ENCODE measurements at regions not wholly inside any gene's neighbourhood (a gene's known extent, or its start where the extent isn't known, plus 50 kb on each side); places are given as distances from the start of the nearest gene placed in this dataset.
"Not testable (repeated sequence)": the region's sequence is repeated elsewhere in the genome, so short reads cannot be mapped to it uniquely, and the experiment has no call there.

DNA sequence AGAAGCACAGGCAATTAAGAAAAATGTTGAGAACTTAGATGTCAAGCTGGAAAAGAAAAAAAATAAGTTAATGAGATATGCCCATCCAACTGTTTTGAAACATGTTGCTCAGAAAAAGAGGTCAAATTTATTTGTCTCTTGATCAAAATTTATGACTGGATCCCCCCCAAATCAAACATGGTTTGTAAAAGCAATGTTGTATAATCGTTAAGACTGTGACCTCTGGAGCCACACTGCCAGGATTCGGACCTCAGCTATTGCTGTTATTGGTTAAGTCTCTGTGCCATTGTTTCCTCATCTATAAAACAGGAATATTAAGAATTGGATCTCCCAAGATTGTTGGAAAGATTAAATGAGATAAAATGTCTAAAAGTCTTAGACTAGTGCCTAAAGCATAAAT is 51.9 kb upstream of the LRRK2 start:
- Mint-ChIP-seq H3K27ac (no peak overlapping the region), H3K9me3 (ENCODE audit: low read depth) (no peaks in the 10 kb centered on the region), H3K36me3 (no peaks in the 10 kb centered on the region), H3K27me3 (peaks cover 2% of the 10 kb centered on the region), H3K4me1 (peaks cover 16% of the 10 kb centered on the region), H3K4me3 (no peak overlapping the region)
- CTCF ChIA-PET: no interaction called here
- ATAC-seq (no peak), DNase-seq (no peak)

GRCh38 chr12:40171501-40171900 is 53.3 kb upstream of the LRRK2 start:
- no peaks in the 10 kb centered on the region for H3K36me3 Mint-ChIP-seq
- peaks cover 2% of the 10 kb centered on the region for H3K27me3 Mint-ChIP-seq
- no peak overlapping the region for H3K4me3 Mint-ChIP-seq

DNA sequence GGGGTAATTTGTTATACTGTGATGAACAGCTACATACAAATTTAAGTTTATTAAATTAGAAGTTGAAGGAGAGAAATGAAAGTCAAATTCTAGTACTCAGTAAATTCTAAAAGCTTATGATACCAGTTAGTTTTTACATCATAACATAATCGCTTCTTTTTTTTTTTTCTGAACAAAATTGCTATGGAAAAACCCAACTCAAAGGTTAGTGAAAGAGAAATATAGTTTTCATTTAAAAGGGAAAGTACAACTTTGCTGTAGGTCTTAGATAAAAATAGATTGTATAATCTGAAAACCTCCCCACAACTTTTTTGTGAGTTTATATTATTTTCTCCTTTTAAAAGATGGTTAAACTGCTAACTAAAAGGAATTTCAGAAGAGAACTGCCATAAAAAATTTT is 53.7 kb upstream of the LRRK2 start:
- H3K9me3 Mint-ChIP-seq (ENCODE audit: low read depth): no peaks in the 10 kb centered on the region
- peaks cover 16% of the 10 kb centered on the region for H3K4me1 Mint-ChIP-seq
- H3K27ac Mint-ChIP-seq: no peak overlapping the region
- H3K36me3 Mint-ChIP-seq: no peaks in the 10 kb centered on the region
- DNase-seq (no peak), ATAC-seq (no peak)
- H3K4me3 Mint-ChIP-seq: no peak overlapping the region
- H3K27me3 Mint-ChIP-seq: peaks cover 2% of the 10 kb centered on the region
- CTCF ChIA-PET: no interaction called here

More at GRCh38 chr12:40171501-40171900, 53.3 kb upstream of the LRRK2 start:
- H3K9me3 Mint-ChIP-seq (ENCODE audit: low read depth): no peaks in the 10 kb centered on the region
- ATAC-seq (no peak), DNase-seq (no peak)
- CTCF ChIA-PET: no interaction called here
- H3K4me1 Mint-ChIP-seq: peaks cover 16% of the 10 kb centered on the region
- no peak overlapping the region for H3K27ac Mint-ChIP-seq

- peaks cover 2% of the 10 kb centered on the region for H3K27me3 Mint-ChIP-seq
- CTCF ChIA-PET: no interaction called here
- ATAC-seq (no peak), DNase-seq (no peak)
- H3K36me3 Mint-ChIP-seq: peaks cover 2% of the 10 kb centered on the region
- no peak overlapping the region for H3K4me3 Mint-ChIP-seq
- H3K27ac Mint-ChIP-seq: no peak overlapping the region
- H3K9me3 Mint-ChIP-seq (ENCODE audit: low read depth): no peaks in the 10 kb centered on the region
- H3K4me1 Mint-ChIP-seq: peaks cover 16% of the 10 kb centered on the region
Measured at GRCh38 chr12:40170593-40170992, 54.2 kb upstream of the LRRK2 start.

- Mint-ChIP-seq H3K4me1 (peaks cover 16% of the 10 kb centered on the region), H3K9me3 (ENCODE audit: low read depth) (peaks cover 8% of the 10 kb centered on the region), H3K27me3 (peaks cover 7% of the 10 kb centered on the region), H3K4me3 (peak overlapping the region; percentile 9), H3K27ac (no peak overlapping the region), H3K36me3 (peaks cover 7% of the 10 kb centered on the region)
- CTCF ChIA-PET: no interaction called here
- DNase-seq (no peak), ATAC-seq (peak; percentile 84)
Measured at GRCh38 chr12:40168868-40169267, 55.9 kb upstream of the LRRK2 start.

GRCh38 chr12:40168419-40168818 is 56.4 kb upstream of the LRRK2 start:
- CTCF ChIA-PET; H3K27me3 Mint-ChIP-seq; DNase-seq; H3K36me3 Mint-ChIP-seq; H3K27ac Mint-ChIP-seq; H3K9me3 Mint-ChIP-seq (ENCODE audit: low read depth): not testable (repeated sequence)
- peak; percentile 45 for ATAC-seq
- peaks cover 16% of the 10 kb centered on the region for H3K4me1 Mint-ChIP-seq
- H3K4me3 Mint-ChIP-seq: peak overlapping the region; percentile 9

DNA sequence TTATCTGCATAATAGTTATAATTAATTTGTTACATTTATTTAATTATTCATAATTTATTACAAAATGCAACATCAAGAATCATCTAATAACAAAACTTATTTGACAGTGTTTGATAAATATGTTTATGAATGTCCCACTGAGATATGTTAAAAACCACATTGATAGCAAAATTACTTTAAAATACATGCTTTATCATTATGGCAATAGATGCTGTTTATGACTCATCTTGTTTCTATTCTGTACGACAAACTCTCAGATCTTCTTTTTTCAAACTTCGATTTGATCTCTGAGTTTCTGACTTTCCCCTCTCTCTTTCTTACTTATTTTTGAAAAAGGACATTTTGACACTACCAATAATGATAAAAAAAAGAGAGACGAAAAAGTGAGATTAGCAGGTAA is 56.8 kb upstream of the LRRK2 start:
- H3K27ac Mint-ChIP-seq: no peak overlapping the region
- ATAC-seq: no peak
- H3K4me1 Mint-ChIP-seq: peaks cover 16% of the 10 kb centered on the region
- CTCF ChIA-PET: no interaction called here
- H3K9me3 Mint-ChIP-seq (ENCODE audit: low read depth): peaks cover 11% of the 10 kb centered on the region
- peaks cover 11% of the 10 kb centered on the region for H3K36me3 Mint-ChIP-seq
- peak overlapping the region; percentile 9 for H3K4me3 Mint-ChIP-seq
- DNase-seq: no peak
- peaks cover 7% of the 10 kb centered on the region for H3K27me3 Mint-ChIP-seq

GRCh38 chr12:40165179-40165578 is 59.3 kb upstream of the SLC2A13 start:
- H3K27ac Mint-ChIP-seq: no peak overlapping the region
- H3K27me3 Mint-ChIP-seq: peaks cover 5% of the 10 kb centered on the region
- H3K36me3 Mint-ChIP-seq: peaks cover 19% of the 10 kb centered on the region
- peaks cover 16% of the 10 kb centered on the region for H3K4me1 Mint-ChIP-seq
- DNase-seq: no peak
- H3K4me3 Mint-ChIP-seq: no peak overlapping the region
- H3K9me3 Mint-ChIP-seq (ENCODE audit: low read depth): peaks cover 20% of the 10 kb centered on the region
- CTCF ChIA-PET: no interaction called here
- ATAC-seq: no peak

- peaks cover 19% of the 10 kb centered on the region for H3K36me3 Mint-ChIP-seq
- H3K4me1 Mint-ChIP-seq: peaks cover 12% of the 10 kb centered on the region
- H3K4me3 Mint-ChIP-seq: no peak overlapping the region
- DNase-seq: no peak
- H3K9me3 Mint-ChIP-seq (ENCODE audit: low read depth): peaks cover 20% of the 10 kb centered on the region
- CTCF ChIA-PET: no interaction called here
- H3K27me3 Mint-ChIP-seq: peaks cover 5% of the 10 kb centered on the region
- no peak for ATAC-seq
- no peak overlapping the region for H3K27ac Mint-ChIP-seq
Measured at GRCh38 chr12:40164034-40164433, 58.2 kb upstream of the SLC2A13 start.

DNA sequence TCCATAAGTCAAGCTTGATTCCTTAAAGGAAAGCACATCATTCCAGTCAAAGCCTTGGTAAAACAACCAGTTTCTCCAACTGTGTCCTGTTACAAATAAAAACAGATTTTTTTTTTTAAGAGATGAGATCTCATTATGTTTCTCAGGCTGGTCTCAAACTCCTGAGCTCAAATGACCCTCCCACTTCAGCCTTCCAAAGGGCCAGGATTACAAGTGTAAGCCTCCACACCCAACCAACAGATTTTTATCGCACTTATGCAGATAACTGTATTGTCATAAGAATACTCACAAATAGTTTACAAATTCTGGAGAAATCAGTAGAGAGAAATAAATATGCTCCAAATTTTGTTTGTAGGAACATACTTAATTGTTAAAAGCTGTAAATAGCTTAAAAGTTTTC is 56.2 kb upstream of the SLC2A13 start:
- ATAC-seq (no peak), DNase-seq (no peak)
- CTCF ChIA-PET: no interaction called here
- peaks cover 21% of the 10 kb centered on the region for H3K36me3 Mint-ChIP-seq
- H3K27me3 Mint-ChIP-seq: peaks cover 13% of the 10 kb centered on the region
- peaks cover 20% of the 10 kb centered on the region for H3K9me3 Mint-ChIP-seq (ENCODE audit: low read depth)
- H3K4me1 Mint-ChIP-seq: peaks cover 9% of the 10 kb centered on the region
- no peak overlapping the region for H3K4me3 Mint-ChIP-seq
- no peak overlapping the region for H3K27ac Mint-ChIP-seq

GRCh38 chr12:40158592-40159111 is 52.8 kb upstream of the SLC2A13 start:
- CTCF ChIA-PET: interaction anchor here (1.5 kb wide), 1 partner anchor 25 kb away, joined by 3 read pairs; no protein-coding TSS in a partner anchor
- no peak for DNase-seq

DNA sequence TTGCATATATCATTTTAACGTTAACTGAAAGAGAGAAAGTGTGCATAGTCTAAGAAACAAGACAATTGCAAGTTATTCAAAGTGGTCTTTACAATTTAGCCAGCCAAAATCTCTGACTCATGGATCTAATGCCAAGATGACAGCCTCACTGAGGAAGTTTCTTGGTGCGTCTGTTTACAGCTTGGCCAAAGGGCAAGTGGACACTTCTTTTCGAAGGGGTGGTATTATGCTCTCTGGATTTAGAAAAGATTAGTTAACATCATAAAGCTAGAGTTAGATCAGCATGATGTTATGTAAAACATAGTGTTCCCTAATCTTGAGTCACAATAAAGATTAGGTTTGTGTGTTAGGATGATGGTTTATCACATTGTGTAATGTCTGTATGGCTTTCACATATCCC is 51.5 kb upstream of the SLC2A13 start:
- peaks cover 23% of the 10 kb centered on the region for H3K27me3 Mint-ChIP-seq
- peaks cover 8% of the 10 kb centered on the region for H3K36me3 Mint-ChIP-seq

More at GRCh38 chr12:40158592-40159111, 52.8 kb upstream of the SLC2A13 start:
- H3K9me3 Mint-ChIP-seq (ENCODE audit: low read depth): peaks cover 12% of the 10 kb centered on the region
- peaks cover 9% of the 10 kb centered on the region for H3K4me1 Mint-ChIP-seq
- no peak overlapping the region for H3K4me3 Mint-ChIP-seq
- H3K27ac Mint-ChIP-seq: no peak overlapping the region
- H3K27me3 Mint-ChIP-seq: peaks cover 18% of the 10 kb centered on the region
- ATAC-seq: no peak
- peaks cover 14% of the 10 kb centered on the region for H3K36me3 Mint-ChIP-seq

DNA sequence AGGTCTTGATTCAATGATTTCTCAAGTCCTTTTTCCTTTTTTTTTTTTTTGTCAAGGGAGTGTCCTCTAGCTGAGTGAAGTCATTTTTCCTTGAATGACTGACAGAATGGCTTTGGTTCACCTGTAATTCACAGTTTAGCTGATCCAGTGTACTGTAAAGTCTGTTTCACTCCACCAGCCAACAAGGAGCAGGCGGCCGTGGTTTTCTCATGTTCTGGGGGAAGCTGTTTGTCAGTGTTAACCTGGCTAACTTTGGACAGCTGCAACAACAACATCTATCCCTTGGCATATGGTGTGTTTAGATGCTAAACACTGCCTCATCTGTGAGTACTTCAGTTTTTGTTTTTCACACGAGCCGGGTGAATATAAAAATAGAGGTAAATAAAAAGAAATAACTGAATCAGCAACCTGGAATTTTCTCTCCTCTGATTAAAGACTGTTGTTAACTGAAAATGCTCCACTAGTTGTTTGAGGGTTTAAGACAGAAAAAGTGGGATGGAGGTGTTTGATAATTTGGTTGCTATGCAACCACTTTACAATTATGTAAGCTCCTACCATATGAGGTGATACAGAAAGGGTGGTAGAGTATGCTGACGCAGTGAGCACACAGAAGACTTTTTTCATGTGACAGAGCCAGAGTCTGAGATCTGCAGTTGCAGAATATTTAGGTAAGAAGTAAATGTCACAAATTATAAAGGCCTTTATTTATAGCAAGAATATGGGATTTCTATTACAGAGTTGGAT is 50.3 kb upstream of the SLC2A13 start:
- H3K9me3 Mint-ChIP-seq (ENCODE audit: low read depth): peaks cover 2% of the 10 kb centered on the region
- peaks cover 26% of the 10 kb centered on the region for H3K27me3 Mint-ChIP-seq
- CTCF ChIA-PET: interaction anchor here (0.6 kb wide), 1 partner anchor 43 kb away, joined by 3 read pairs; no protein-coding TSS in a partner anchor

More for the DNA sequence above, 51.5 kb upstream of the SLC2A13 start:
- H3K27ac Mint-ChIP-seq: no peak overlapping the region
- ATAC-seq: no peak
- no peak overlapping the region for H3K4me3 Mint-ChIP-seq
- peaks cover 6% of the 10 kb centered on the region for H3K9me3 Mint-ChIP-seq (ENCODE audit: low read depth)
- no peak for DNase-seq
- peaks cover 9% of the 10 kb centered on the region for H3K4me1 Mint-ChIP-seq
- CTCF ChIA-PET: no interaction called here

More for the DNA sequence above, 50.3 kb upstream of the SLC2A13 start:
- Mint-ChIP-seq H3K27ac (no peak overlapping the region), H3K36me3 (peaks cover 5% of the 10 kb centered on the region), H3K4me3 (no peak overlapping the region), H3K4me1 (peaks cover 9% of the 10 kb centered on the region)
- DNase-seq (no peak), ATAC-seq (no peak)
